Astrocyte of the cerebellum (primary cell): ENCODE measurements at regions not wholly inside any gene's neighbourhood (a gene's known extent, or its start where the extent isn't known, plus 50 kb on each side); places are given as distances from the start of the nearest gene placed in this dataset.

Experiments used
- DNase-seq: peaks from one replicate; pipeline ENCODE4 v3.0.0-alpha.2; 2011; ENCODE audit warnings: low read depth
- H3K4me3 ChIP-seq: 2 replicates; pipeline ENCODE4 v1.5.1; 2011; ENCODE audit warnings: mild to moderate bottlenecking, low read depth, low read length, moderate library complexity
- CTCF ChIP-seq: IDR thresholded peaks from 2 replicates; pipeline ENCODE4 v1.5.1; 2012; ENCODE audit warnings: low read length, low read depth, moderate library complexity, mild to moderate bottlenecking; ENCODE audit errors: missing control alignments
- in situ Hi-C: cut with HindIII; loops from 2 replicates; pipeline ENCODE4 v1.10.0; 2017; ENCODE audit warnings: low sequenced_read_pairs

DNA sequence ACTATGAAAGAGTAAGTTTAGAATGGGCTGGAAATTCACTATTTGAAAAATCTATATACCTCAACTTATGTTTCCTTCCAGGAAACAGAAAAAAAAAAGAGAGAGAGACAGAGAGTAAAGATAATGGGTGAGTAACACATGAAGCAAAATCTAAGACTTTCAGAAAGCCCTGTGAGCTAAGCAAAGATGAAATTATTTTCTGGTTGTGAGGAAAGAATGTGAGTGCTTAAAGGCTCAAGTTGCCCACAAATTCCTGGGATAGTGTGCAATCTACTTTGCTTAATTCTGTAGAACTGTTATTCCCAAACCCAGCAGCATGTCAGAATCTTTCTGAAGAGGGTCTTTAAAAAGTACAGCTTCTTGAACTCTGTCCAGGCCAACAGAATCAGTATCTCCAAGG, 337.7 kb upstream of the AGTR1 start:
- TF ChIP-seq CTCF = no peak
- DNase-seq = peak; percentile 8
- in situ Hi-C loops = no loop called here
- H3K4me3 ChIP-seq = no peak overlapping the region

DNA sequence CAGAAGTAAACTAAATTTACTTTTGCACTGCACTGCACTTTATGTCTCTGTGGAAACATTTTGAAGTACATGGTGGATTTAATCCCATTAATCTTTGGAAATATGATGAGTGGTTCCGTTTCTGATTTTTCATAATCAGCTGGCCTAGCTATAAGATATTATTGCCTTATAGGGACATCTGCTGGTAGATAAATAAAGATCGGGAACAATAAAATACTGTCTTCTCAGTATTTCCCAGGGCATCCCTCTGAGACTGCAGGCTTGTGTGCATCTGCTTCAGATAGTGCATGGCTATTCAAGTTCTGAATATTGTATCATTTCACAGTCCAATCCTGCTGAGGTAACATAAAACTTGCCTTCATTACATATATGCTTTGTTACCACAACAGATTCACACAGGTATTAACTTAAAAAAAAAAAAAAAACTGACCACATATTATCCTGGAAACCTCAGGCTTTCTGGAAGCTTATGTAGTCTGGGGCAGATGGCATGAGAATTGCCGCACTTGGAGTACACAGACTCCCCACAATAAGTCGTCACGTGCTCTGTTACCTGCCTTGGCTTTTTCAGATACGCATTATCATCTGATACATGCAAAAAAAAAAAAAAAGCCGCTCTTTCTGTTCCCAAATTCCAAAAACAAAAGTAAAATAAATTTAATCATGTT, 330.8 kb upstream of the AGTR1 start:
- in situ Hi-C loops = no loop called here
- H3K4me3 ChIP-seq = no peak overlapping the region
- DNase-seq = peak; percentile 6
- TF ChIP-seq CTCF = no peak

DNA sequence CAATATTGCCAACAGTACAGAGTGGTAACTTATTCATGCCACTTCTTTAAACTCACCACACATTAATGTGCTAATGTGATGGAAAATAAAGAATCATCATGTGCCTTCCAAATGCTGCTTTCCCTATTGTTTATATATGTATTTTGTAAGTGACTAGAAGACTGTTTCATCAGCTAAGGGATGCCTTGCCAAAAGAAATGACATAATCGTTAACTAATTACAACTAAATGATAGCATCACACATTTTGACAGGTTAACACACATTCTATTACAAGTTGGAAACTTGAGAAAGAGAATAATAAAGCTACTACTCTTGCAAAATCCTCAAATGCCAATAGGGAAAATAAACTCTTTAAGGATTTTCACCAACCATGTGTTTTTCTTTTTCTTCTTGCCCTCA, 329.9 kb upstream of the AGTR1 start:
- TF ChIP-seq CTCF = no peak
- no peak for DNase-seq
- no peak overlapping the region for H3K4me3 ChIP-seq
- in situ Hi-C loops = no loop called here

GRCh38 chr3:148369381-148369780, 328.3 kb upstream of the AGTR1 start:
- in situ Hi-C loops = no loop called here
- no peak overlapping the region for H3K4me3 ChIP-seq
- DNase-seq = no peak
- no peak for TF ChIP-seq CTCF

DNA sequence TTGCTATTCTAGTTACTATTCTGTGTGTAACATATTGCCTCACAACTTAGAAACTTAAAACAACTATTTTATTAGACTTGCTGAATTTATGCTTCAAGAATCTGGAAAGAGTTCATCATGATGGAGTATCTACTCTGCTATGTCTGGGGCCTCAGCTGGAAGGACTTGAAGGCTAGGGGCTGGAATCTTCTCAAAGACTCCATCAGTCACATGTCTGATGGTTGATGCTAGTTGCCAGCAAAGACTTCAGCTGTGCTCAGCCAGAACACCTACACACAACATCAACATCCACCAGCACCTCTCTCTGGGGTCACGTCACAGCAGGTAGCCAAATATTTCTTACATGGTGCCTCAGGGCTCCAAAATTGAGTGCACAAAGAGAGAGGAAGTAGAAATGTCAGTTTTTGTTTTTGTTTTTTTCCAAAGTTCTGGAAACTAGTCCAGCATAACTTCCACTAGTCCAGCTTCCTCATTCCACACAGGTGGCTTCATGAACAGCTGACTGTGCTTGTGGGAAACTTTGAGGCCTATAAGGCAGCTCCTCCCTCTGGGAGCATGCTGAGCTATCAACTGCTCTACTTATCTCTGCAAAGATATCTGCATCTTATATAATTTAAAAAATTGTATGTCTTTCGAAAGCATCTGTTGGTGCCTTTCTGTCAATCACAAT, 325.4 kb upstream of the AGTR1 start:
- H3K4me3 ChIP-seq = no peak overlapping the region
- DNase-seq = no peak
- in situ Hi-C loops = no loop called here
- TF ChIP-seq CTCF = no peak

DNA sequence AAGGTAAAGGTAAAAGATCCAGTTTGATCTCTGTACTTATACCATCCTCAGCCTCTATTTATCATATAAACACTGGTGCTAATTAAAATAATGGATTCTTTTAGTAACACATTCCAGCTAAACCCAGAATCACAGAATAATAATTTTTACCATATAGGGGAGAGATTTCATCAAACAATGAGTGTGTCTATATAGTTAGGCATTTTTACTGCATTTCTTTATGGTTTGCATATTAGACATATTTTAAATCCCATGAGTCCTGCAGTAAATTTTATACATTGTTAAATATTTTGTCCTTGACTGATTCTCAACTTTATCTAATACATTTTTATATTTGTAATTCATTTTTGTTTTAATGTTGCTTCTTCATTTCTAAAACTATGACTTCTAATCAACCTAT, 323.7 kb upstream of the AGTR1 start:
- DNase-seq = no peak
- no peak for TF ChIP-seq CTCF
- H3K4me3 ChIP-seq = no peak overlapping the region
- in situ Hi-C loops = no loop called here
